HT-29 (cell line): ENCODE measurements at regions not wholly inside any gene's neighbourhood (a gene's known extent, or its start where the extent isn't known, plus 50 kb on each side); places are given as distances from the start of the nearest gene placed in this dataset.

Experiments
- DNase-seq: peaks from one replicate; pipeline ENCODE4 v3.0.0-alpha.2; 2015; ENCODE audit warnings: low spot score

- DNase-seq = no peak
Measured at GRCh38 chr13:111950697-111951096, 116.3 kb upstream of the SOX1 start.

- no peak for DNase-seq
Measured at GRCh38 chr13:111952032-111952431, 114.9 kb upstream of the SOX1 start.

GRCh38 chr13:111952814-111953213, 114.1 kb upstream of the SOX1 start:
- no peak for DNase-seq

GRCh38 chr13:111953546-111954178, 113.3 kb upstream of the SOX1 start:
- no peak for DNase-seq

- DNase-seq = peak; percentile 35
Measured at GRCh38 chr13:111954661-111955411, 112.1 kb upstream of the SOX1 start.

GRCh38 chr13:111955412-111956065, 111.4 kb upstream of the SOX1 start:
- no peak for DNase-seq

GRCh38 chr13:111956261-111957151, 110.4 kb upstream of the SOX1 start:
- DNase-seq = no peak

GRCh38 chr13:111957913-111958450, 109.0 kb upstream of the SOX1 start:
- no peak for DNase-seq

GRCh38 chr13:111958612-111959395, 108.1 kb upstream of the SOX1 start:
- no peak for DNase-seq

GRCh38 chr13:111960152-111960772, 106.7 kb upstream of the SOX1 start:
- DNase-seq = no peak

GRCh38 chr13:111961236-111961635, 105.7 kb upstream of the SOX1 start:
- DNase-seq = no peak

- no peak for DNase-seq
Measured at GRCh38 chr13:111961651-111962192, 105.2 kb upstream of the SOX1 start.

GRCh38 chr13:111962431-111962891, 104.5 kb upstream of the SOX1 start:
- no peak for DNase-seq

GRCh38 chr13:111963031-111963430, 103.9 kb upstream of the SOX1 start:
- no peak for DNase-seq

GRCh38 chr13:111964411-111965035, 102.4 kb upstream of the SOX1 start:
- no peak for DNase-seq

GRCh38 chr13:111965466-111966214, 101.3 kb upstream of the SOX1 start:
- no peak for DNase-seq

GRCh38 chr13:111966933-111967332, 100.0 kb upstream of the SOX1 start:
- no peak for DNase-seq

GRCh38 chr13:111967572-111968201, 99.3 kb upstream of the SOX1 start:
- DNase-seq = no peak
